ENCODE measurements at regions not wholly inside any gene's neighbourhood (a gene's known extent, or its start where the extent isn't known, plus 50 kb on each side); places are given as distances from the start of the nearest gene placed in this dataset.

GRCh38 chr19:23460656-23461055 lies 65.4 kb upstream of the ZNF91 start:
- Mint-ChIP-seq H3K27ac (no peak overlapping the region), H3K4me1 (no peaks in the 10 kb centered on the region), H3K4me3 (no peak overlapping the region), H3K27me3 (ENCODE audit: insufficient read depth, low read depth, poor library complexity) (peaks cover 3% of the 10 kb centered on the region), H3K36me3 (ENCODE audit: low read depth) (peaks cover 27% of the 10 kb centered on the region), H3K9me3 (peaks cover 96% of the 10 kb centered on the region)
- no peak overlapping the region for H3K27ac ChIP-seq (ENCODE audit: low read depth)
- H3K27me3 ChIP-seq (ENCODE audit: insufficient read depth): no peaks in the 10 kb centered on the region
- no peaks in the 10 kb centered on the region for H3K36me3 ChIP-seq (ENCODE audit: insufficient read depth)
- H4K20me1 ChIP-seq (replicated peaks; ENCODE audit: insufficient read depth): no peaks in the 10 kb centered on the region
- no peak overlapping the region for H3K4me3 ChIP-seq
- no peak for DNase-seq (ENCODE audit: low spot score)
- no peaks in the 10 kb centered on the region for H3K79me2 ChIP-seq (replicated peaks; ENCODE audit: insufficient read depth)
- no peak overlapping the region for H2AFZ ChIP-seq
- no peak for TF ChIP-seq STAT1 (IDR thresholded peaks at IDR 0.05; ENCODE audit: unreplicated experiment)
- TF ChIP-seq EZH2phosphoT487 (IDR thresholded peaks at IDR 0.05; ENCODE audit: unreplicated experiment): no peak
- TF ChIP-seq REST (IDR thresholded peaks at IDR 0.05; ENCODE audit: unreplicated experiment): no peak
- TF ChIP-seq ZNF331 (CRISPR knock-in tag; IDR thresholded peaks at IDR 0.05; ENCODE audit: low read depth): no peak
- no peak for TF ChIP-seq JUNB (IDR thresholded peaks at IDR 0.05; ENCODE audit: unreplicated experiment)
- no peak for TF ChIP-seq ZNF114 (CRISPR knock-in tag; IDR thresholded peaks at IDR 0.05)
- TF ChIP-seq CTCF (conservative IDR thresholded peaks at IDR 0.05; ENCODE audit: low read depth in 2 of 2): no peak
- no peak for TF ChIP-seq ZNF462 (CRISPR knock-in tag; IDR thresholded peaks at IDR 0.05)
- no peak for TF ChIP-seq POLR2AphosphoS5 (IDR thresholded peaks at IDR 0.05; ENCODE audit: low read depth)
- TF ChIP-seq NANOG (IDR thresholded peaks at IDR 0.05; ENCODE audit: borderline replicate concordance): no peak
- TF ChIP-seq ETS1 (IDR thresholded peaks at IDR 0.05): no peak
- no peak for TF ChIP-seq CREB1 (CRISPR knock-in tag; IDR thresholded peaks at IDR 0.05; ENCODE audit: low read depth)
- no peak for TF ChIP-seq EZH2 (IDR thresholded peaks at IDR 0.05; ENCODE audit: low read depth, unreplicated experiment)
- no peak for ATAC-seq
- H3F3A ChIP-seq (replicated peaks; ENCODE audit: low read depth): no peaks in the 10 kb centered on the region
- H3K9me2 ChIP-seq (ENCODE audit: insufficient read depth): no peaks in the 10 kb centered on the region
- no peaks in the 10 kb centered on the region for H3K4me1 ChIP-seq (ENCODE audit: insufficient read depth)
- H3K4me2 ChIP-seq: no peak overlapping the region
